HepG2 (cell line): ENCODE measurements at regions not wholly inside any gene's neighbourhood (a gene's known extent, or its start where the extent isn't known, plus 50 kb on each side); places are given as distances from the start of the nearest gene placed in this dataset.

Source experiments
- CBFB ChIP-seq: sonication (generic); formaldehyde crosslinking; IDR thresholded peaks from 2 replicates; pipeline ENCODE4 v1.4.0; 2020; ENCODE audit warnings: missing genetic modification reagents
- ESRRA ChIP-seq: sonication (generic); formaldehyde crosslinking; IDR thresholded peaks from 2 replicates; pipeline ENCODE4 v1.5.1; 2020; ENCODE audit warnings: mild to moderate bottlenecking, low read depth, missing genetic modification reagents
- GATAD1 ChIP-seq: IDR thresholded peaks from 2 replicates; pipeline ENCODE4 v1.6.1; 2016; ENCODE audit warnings: missing genetic modification reagents, missing compliant biosample characterization
- HOXA3 ChIP-seq: sonication (generic); formaldehyde crosslinking; IDR thresholded peaks from 2 replicates; pipeline ENCODE4 v1.5.0; 2020; ENCODE audit warnings: missing genetic modification reagents
- KAT7 ChIP-seq: IDR thresholded peaks from 2 replicates; pipeline ENCODE4 v1.6.1; 2018; ENCODE audit warnings: borderline replicate concordance, missing compliant biosample characterization
- MAF1 ChIP-seq: sonication (generic); formaldehyde crosslinking; IDR thresholded peaks from 2 replicates; pipeline ENCODE4 v1.5.0; 2020; ENCODE audit warnings: missing genetic modification reagents, borderline replicate concordance
- MAFF ChIP-seq: IDR thresholded peaks from 2 replicates; pipeline ENCODE4 v1.6.1; 2011; ENCODE audit warnings: low read depth, low read length, improper control_type of control experiment
- MIER3 ChIP-seq: IDR thresholded peaks from 2 replicates; pipeline ENCODE4 v1.6.1; 2016; ENCODE audit warnings: missing compliant biosample characterization, borderline replicate concordance
- PAF1 ChIP-seq: IDR thresholded peaks from 2 replicates; pipeline ENCODE4 v1.6.1; 2016; ENCODE audit warnings: missing genetic modification reagents, missing compliant biosample characterization
- REPIN1 ChIP-seq: sonication (generic); formaldehyde crosslinking; IDR thresholded peaks from 2 replicates; pipeline ENCODE4 v1.8.0; 2022; ENCODE audit warnings: missing genetic modification reagents, low read depth, mild to moderate bottlenecking, borderline replicate concordance
- RFX1 ChIP-seq: fragments of 450-650 bp; IDR thresholded peaks from 2 replicates; pipeline ENCODE4 v1.6.1; 2017
- SP1 ChIP-seq, 2 experiments: fragments of 450-650 bp in 1 of 2; sonication (generic) in 1 of 2; formaldehyde crosslinking in 1 of 2; IDR thresholded peaks; 2 replicates each; pipeline versions ENCODE4 v1.4.0 to v1.6.1; 2016 to 2020; ENCODE audit warnings: missing genetic modification reagents in 1 of 2
- THYN1 ChIP-seq: sonication (generic); formaldehyde crosslinking; IDR thresholded peaks from 2 replicates; pipeline ENCODE4 v1.8.1; 2023; ENCODE audit warnings: low read depth, mild to moderate bottlenecking, moderate library complexity, missing genetic modification reagents, borderline replicate concordance
- TOE1 ChIP-seq: sonication (generic); formaldehyde crosslinking; IDR thresholded peaks from 2 replicates; pipeline ENCODE4 v1.4.0; 2020; ENCODE audit warnings: mild to moderate bottlenecking, missing genetic modification reagents
- U2AF1 ChIP-seq: fragments of 200-400 bp; formaldehyde crosslinking; optimal IDR thresholded peaks from 2 replicates; pipeline ENCODE3; 2017; ENCODE audit warnings: mild to moderate bottlenecking, low read depth, low read length
- ZIK1 ChIP-seq: sonication (generic); formaldehyde crosslinking; IDR thresholded peaks from 2 replicates; pipeline ENCODE4 v1.5.0; 2020; ENCODE audit warnings: mild to moderate bottlenecking, low read depth, missing genetic modification reagents, borderline replicate concordance
- ZKSCAN8 ChIP-seq: IDR thresholded peaks from 2 replicates; pipeline ENCODE4 v1.6.1; 2016; ENCODE audit warnings: borderline replicate concordance, missing genetic modification reagents, missing compliant biosample characterization
- ZNF34 ChIP-seq: sonication (generic); formaldehyde crosslinking; IDR thresholded peaks from 2 replicates; pipeline ENCODE4 v1.4.0; 2020; ENCODE audit warnings: mild to moderate bottlenecking, missing genetic modification reagents, borderline replicate concordance
- ZNF501 ChIP-seq: sonication (generic); formaldehyde crosslinking; IDR thresholded peaks from 2 replicates; pipeline ENCODE4 v1.5.1; 2020; ENCODE audit warnings: mild to moderate bottlenecking, moderate library complexity, missing genetic modification reagents
- TF ChIP-seq, protein P1 (sequence below): sonication (generic); formaldehyde crosslinking; IDR thresholded peaks from 2 replicates; pipeline ENCODE4 v1.4.0; 2020; ENCODE audit warnings: missing genetic modification reagents, borderline replicate concordance
- TF ChIP-seq, protein P2 (sequence below): sonication (generic); formaldehyde crosslinking; IDR thresholded peaks from 2 replicates; pipeline ENCODE4 v1.5.0; 2020; ENCODE audit warnings: missing genetic modification reagents
- TF ChIP-seq, protein P3 (sequence below): sonication (generic); formaldehyde crosslinking; IDR thresholded peaks from 2 replicates; pipeline ENCODE4 v1.5.0; 2020; ENCODE audit warnings: mild to moderate bottlenecking, missing genetic modification reagents, moderate library complexity
- TF ChIP-seq, protein P4 (sequence below): sonication (generic); formaldehyde crosslinking; IDR thresholded peaks from 2 replicates; pipeline ENCODE4 v1.9.0; 2022; ENCODE audit warnings: missing genetic modification reagents, mild to moderate bottlenecking, borderline replicate concordance
- TF ChIP-seq, protein P5 (sequence below): sonication (generic); formaldehyde crosslinking; IDR thresholded peaks from 2 replicates; pipeline ENCODE4 v1.8.0; 2022; ENCODE audit warnings: mild to moderate bottlenecking, missing genetic modification reagents, moderate library complexity

DNA sequence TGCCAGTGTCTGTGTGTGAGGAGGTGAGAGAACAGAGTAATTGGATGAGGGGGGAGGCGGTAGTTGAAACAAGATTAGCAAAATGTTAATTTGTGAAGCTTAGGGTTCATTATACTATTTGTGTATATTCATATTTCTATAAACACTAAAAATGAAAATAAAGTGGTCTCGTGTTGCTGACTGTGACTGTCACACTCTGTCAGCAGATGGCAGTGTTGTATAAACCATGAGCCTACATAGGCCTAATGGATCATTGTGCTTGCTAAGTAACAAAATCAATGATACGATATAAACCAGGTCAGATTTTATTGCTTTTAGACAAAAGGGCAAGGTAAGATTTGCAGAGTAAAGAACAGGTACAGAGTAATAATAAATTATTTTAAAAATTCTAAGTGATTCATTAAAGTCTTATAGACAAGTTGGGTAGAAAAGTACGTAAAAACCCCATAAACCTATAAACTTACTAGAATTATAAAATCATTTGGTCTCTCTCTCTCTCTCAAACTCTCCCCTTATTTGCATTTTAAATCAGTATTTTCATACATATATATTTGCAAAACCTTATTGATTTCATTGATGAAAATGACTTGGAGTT is 182.7 kb downstream of the RPIA start (continued):
- TF ChIP-seq SP1 (IDR thresholded peaks at IDR 0.05), result no peak
- TF ChIP-seq SP1 (CRISPR knock-in tag; IDR thresholded peaks at IDR 0.05), result no peak
- TF ChIP-seq, protein P1, sequence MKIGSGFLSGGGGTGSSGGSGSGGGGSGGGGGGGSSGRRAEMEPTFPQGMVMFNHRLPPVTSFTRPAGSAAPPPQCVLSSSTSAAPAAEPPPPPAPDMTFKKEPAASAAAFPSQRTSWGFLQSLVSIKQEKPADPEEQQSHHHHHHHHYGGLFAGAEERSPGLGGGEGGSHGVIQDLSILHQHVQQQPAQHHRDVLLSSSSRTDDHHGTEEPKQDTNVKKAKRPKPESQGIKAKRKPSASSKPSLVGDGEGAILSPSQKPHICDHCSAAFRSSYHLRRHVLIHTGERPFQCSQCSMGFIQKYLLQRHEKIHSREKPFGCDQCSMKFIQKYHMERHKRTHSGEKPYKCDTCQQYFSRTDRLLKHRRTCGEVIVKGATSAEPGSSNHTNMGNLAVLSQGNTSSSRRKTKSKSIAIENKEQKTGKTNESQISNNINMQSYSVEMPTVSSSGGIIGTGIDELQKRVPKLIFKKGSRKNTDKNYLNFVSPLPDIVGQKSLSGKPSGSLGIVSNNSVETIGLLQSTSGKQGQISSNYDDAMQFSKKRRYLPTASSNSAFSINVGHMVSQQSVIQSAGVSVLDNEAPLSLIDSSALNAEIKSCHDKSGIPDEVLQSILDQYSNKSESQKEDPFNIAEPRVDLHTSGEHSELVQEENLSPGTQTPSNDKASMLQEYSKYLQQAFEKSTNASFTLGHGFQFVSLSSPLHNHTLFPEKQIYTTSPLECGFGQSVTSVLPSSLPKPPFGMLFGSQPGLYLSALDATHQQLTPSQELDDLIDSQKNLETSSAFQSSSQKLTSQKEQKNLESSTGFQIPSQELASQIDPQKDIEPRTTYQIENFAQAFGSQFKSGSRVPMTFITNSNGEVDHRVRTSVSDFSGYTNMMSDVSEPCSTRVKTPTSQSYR, result no peak
- TF ChIP-seq MIER3 (CRISPR knock-in tag), result no peak
- TF ChIP-seq MAFF, result no peak
- TF ChIP-seq HOXA3 (CRISPR knock-in tag), result no peak
- TF ChIP-seq ESRRA (CRISPR knock-in tag), result no peak
- TF ChIP-seq TOE1, result no peak
- TF ChIP-seq, protein P2, sequence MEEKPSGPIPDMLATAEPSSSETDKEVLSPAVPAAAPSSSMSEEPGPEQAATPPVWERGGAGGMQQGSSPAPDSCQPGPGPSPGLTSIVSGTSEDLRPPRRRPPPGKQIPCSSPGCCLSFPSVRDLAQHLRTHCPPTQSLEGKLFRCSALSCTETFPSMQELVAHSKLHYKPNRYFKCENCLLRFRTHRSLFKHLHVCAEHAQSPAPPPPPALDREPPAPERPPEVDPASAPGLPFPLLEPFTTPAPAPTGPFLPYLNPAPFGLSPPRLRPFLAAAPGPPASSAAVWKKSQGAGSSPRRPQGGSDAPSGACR (CRISPR knock-in tag), result no peak
- TF ChIP-seq U2AF1, result no peak
- no peak for TF ChIP-seq KAT7 (CRISPR knock-in tag)
- TF ChIP-seq, protein P3, sequence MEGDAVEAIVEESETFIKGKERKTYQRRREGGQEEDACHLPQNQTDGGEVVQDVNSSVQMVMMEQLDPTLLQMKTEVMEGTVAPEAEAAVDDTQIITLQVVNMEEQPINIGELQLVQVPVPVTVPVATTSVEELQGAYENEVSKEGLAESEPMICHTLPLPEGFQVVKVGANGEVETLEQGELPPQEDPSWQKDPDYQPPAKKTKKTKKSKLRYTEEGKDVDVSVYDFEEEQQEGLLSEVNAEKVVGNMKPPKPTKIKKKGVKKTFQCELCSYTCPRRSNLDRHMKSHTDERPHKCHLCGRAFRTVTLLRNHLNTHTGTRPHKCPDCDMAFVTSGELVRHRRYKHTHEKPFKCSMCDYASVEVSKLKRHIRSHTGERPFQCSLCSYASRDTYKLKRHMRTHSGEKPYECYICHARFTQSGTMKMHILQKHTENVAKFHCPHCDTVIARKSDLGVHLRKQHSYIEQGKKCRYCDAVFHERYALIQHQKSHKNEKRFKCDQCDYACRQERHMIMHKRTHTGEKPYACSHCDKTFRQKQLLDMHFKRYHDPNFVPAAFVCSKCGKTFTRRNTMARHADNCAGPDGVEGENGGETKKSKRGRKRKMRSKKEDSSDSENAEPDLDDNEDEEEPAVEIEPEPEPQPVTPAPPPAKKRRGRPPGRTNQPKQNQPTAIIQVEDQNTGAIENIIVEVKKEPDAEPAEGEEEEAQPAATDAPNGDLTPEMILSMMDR (CRISPR knock-in tag), result peak; percentile 80
- TF ChIP-seq, protein P4, sequence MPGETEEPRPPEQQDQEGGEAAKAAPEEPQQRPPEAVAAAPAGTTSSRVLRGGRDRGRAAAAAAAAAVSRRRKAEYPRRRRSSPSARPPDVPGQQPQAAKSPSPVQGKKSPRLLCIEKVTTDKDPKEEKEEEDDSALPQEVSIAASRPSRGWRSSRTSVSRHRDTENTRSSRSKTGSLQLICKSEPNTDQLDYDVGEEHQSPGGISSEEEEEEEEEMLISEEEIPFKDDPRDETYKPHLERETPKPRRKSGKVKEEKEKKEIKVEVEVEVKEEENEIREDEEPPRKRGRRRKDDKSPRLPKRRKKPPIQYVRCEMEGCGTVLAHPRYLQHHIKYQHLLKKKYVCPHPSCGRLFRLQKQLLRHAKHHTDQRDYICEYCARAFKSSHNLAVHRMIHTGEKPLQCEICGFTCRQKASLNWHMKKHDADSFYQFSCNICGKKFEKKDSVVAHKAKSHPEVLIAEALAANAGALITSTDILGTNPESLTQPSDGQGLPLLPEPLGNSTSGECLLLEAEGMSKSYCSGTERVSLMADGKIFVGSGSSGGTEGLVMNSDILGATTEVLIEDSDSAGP (CRISPR knock-in tag), result no peak
- TF ChIP-seq, protein P5, sequence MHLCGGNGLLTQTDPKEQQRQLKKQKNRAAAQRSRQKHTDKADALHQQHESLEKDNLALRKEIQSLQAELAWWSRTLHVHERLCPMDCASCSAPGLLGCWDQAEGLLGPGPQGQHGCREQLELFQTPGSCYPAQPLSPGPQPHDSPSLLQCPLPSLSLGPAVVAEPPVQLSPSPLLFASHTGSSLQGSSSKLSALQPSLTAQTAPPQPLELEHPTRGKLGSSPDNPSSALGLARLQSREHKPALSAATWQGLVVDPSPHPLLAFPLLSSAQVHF, result no peak
- no peak for TF ChIP-seq PAF1
- TF ChIP-seq CBFB (CRISPR knock-in tag), result no peak
- no peak for TF ChIP-seq REPIN1 (CRISPR knock-in tag)
- TF ChIP-seq RFX1, result no peak
- TF ChIP-seq THYN1 (CRISPR knock-in tag), result no peak
- TF ChIP-seq MAF1 (CRISPR knock-in tag), result no peak
- no peak for TF ChIP-seq ZKSCAN8
- TF ChIP-seq GATAD1 (CRISPR knock-in tag), result no peak
- no peak for TF ChIP-seq ZIK1
- TF ChIP-seq ZNF34, result no peak
- TF ChIP-seq ZNF501, result no peak
